SHP77 (cell line): ENCODE measurements at regions not wholly inside any gene's neighbourhood (a gene's known extent, or its start where the extent isn't known, plus 50 kb on each side); places are given as distances from the start of the nearest gene placed in this dataset.
"Not testable (repeated sequence)": the region's sequence is repeated elsewhere in the genome, so short reads cannot be mapped to it uniquely, and the experiment has no call there.

Experiments
- DNase-seq, 2 experiments: peaks; one replicate each; lab custom pipeline; 2025; lab: John Stamatoyannopoulos, UW

GRCh38 chr7:10268034-10268433 lies 705.6 kb upstream of the PHF14 start:
- no peak for DNase-seq

GRCh38 chr7:10282909-10283308 lies 690.8 kb upstream of the PHF14 start:
- DNase-seq: no peak

- no peak for DNase-seq
These were observed 689.7 kb upstream of the PHF14 start for GRCh38 chr7:10284001-10284400.

DNA sequence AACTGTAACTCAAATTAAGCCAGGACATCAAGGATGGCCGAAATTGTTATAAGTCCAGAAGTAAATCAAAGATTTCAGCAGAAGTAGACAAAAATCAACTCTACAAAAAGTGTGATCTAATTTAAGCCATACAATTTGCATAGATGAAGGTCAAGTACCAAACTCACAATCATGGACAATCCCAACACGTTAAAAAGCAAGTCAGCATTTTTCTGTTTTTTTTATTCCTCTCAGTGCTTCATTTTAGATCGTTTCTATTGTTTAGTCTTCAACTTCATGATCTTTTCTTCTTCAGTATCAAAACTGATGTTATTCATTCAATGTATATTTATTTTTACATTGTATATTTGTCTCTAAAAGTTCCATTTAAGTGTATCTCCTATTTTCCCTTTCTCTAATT lies 674.3 kb upstream of the PHF14 start:
- DNase-seq: no peak

DNA sequence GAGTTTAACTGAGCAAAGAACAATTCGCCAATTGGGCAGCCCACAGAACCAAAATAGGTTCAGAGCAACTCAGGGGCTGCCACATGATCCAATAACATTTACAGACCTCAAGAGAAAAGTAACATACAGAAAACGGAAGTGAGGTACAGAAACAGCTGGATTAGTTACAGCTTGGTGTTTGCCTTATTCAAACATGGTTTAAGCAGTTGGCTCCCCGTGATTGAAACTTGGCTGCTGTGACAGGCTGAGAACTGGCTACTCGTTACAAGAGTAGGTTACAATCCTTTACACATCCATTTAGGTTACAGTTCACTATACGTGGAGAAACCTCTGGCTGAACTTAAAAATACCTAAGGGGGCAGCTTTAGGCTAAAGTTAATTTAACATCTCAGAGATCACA lies 673.1 kb upstream of the PHF14 start:
- DNase-seq: no peak

GRCh38 chr7:10308276-10308675 lies 665.4 kb upstream of the PHF14 start:
- no peak for DNase-seq

- DNase-seq: no peak
These were observed 660.7 kb upstream of the PHF14 start for GRCh38 chr7:10312942-10313341.

DNA sequence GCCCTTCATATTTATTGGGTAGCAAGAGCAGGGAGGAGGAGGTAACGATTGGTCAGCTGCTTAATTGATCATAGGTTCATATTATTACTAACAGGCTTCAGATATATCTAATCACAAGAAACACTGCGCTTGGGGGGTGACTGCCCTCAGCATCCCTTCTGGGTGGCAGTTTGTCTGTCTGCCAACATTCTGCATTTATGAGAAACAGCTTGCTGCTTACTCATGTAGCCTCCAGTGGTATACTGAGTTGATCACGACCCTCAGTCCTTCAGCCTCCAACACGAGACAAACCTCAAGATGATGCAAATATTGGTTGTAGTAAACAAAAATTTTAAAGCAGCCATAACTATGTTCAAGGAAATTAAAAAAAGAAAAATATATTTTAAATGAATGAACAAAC lies 657.8 kb upstream of the PHF14 start:
- no peak for DNase-seq

DNA sequence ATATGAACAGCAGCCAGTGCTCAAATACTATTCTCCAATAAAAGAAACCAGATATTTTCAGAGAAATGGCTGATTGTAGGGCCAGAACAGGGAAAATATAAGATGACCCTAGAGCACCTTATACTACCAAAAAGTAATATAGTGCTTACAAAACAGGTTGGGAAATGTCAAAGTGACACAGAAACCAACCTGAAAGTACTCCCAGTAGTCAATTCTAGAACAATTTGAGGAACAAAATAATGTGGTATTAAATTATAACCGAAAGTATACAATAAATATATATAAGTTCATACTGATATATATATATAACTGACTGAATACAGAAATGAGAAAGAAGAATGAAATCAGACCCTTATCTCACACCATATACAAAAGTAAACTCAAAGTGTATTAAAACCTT lies 657.2 kb upstream of the PHF14 start:
- DNase-seq: no peak

DNA sequence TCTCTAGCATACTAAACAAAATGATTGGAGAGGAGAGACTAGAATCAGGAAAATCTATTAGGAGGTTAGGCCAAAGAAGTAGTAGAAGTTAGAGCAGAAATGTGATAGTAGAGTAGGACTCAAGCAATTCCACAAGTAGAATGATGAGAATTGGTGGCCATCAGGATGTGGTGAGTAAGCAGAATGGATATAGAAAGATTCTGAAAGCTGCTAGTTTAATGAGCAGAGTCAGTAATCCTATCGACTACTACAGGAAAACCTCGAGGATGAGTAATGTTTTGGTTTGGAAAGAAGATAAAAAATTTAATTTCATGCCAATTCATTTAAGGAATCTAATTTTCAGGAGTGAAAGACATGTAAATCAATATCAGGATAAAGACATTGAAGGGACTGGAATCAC lies 648.3 kb upstream of the PHF14 start:
- DNase-seq: no peak

GRCh38 chr7:10343108-10343507 lies 630.6 kb upstream of the PHF14 start:
- no peak for DNase-seq

DNA sequence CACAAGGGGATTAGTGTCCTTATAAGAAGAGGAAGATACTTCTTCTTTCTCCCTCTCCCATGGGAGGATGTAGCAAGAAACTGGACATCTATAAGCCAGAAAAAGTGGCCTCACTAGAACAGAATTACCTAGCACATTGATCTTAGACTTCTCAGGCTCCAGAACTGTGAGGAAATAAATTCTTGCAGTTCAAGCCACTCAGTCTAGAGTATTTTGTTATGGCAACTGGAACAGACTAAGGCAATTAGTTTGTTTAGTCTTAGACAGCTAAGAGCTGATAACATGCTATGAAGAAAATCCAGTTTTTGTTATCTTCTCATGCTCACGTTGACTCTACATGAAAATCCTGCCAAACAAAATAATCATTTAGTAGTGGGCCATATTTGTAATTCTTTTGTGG lies 627.6 kb upstream of the PHF14 start:
- DNase-seq: no peak

- DNase-seq: no peak
These were observed 617.9 kb upstream of the PHF14 start for GRCh38 chr7:10355816-10356215.

GRCh38 chr7:10360050-10360449 lies 613.6 kb upstream of the PHF14 start:
- no peak for DNase-seq

GRCh38 chr7:10401793-10402192 lies 571.9 kb upstream of the PHF14 start:
- DNase-seq: no peak

GRCh38 chr7:10412422-10413019 lies 561.2 kb upstream of the PHF14 start:
- DNase-seq: peak in 1 of 2 experiments; percentile 35

DNA sequence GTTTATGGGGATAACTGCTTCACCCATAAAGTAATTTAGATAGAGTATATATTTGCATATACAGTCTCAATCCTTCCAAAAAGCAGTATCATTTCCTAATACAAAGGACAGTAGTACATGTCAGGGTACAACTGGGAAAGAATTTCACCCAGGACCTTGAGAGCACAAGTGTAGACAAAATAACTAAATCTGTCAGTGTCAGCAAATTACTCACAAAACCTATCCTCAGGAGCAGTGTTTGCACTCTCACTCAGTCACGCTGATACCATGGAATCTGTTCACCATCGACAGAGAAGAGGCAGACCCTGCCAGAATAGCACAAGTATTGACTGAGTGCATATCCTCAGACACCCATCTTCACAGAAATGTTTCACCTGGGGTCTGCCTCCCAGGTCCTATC lies 554.7 kb upstream of the PHF14 start:
- peak in 1 of 2 experiments; percentile 8 for DNase-seq

DNA sequence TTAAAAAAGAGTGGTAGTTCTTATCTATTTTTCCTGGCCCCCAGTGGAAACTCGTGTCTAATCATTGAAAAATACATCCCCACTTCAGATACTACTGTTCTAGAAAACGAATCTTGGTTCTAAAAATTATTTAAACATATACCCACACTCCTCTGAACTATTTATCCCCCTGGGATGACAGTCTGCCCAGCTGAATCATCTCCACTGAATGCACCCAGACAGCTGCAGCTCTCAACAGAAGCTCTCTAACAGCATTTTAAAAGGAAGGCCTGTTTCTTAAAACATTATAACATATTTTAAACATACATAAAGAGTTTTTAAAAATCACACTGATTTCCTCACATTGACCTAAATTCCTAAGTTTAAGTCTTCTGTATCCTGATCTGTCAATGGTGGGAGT lies 544.6 kb upstream of the PHF14 start:
- DNase-seq: peak in 1 of 2 experiments; percentile 40

DNA sequence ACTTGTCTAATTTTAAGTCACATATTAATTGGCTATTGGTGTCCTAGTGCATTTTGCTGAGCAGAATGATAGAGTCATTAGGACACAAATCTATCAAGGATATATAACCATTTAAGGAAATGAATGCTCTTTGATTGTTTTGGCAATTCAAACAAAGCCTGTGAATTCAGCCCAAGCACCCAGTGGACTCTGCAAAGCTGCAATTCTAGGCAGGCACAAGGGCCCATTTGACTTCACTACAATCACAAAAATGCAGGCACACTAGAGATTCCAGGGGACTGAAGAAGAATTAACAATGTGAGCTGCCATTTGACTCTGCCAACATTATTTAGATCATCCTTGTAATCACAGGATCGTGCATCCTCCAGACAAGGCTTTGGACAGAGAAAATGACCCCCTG lies 544.2 kb upstream of the PHF14 start:
- peak; percentile 8 to 37 for DNase-seq

DNA sequence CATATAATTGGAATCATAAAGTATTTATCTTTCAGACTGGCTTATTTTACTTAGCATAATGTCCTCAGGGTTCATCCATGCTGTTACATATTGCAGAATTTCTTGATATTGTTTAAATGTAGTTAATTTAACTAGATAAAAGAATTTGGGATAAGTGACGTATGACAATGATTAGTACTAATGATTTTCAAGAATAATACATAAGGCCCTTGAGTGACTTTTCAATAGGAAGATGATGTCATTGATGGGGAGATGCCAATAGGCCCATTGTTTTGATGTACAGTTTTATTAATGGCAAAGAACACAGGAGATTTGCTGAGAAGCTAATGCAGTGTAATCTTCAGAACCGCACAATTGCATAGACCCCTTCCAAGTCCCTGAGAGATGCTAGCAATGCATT lies 537.4 kb upstream of the PHF14 start:
- DNase-seq: no peak

GRCh38 chr7:10439027-10439426 lies 534.6 kb upstream of the PHF14 start:
- DNase-seq: no peak

DNA sequence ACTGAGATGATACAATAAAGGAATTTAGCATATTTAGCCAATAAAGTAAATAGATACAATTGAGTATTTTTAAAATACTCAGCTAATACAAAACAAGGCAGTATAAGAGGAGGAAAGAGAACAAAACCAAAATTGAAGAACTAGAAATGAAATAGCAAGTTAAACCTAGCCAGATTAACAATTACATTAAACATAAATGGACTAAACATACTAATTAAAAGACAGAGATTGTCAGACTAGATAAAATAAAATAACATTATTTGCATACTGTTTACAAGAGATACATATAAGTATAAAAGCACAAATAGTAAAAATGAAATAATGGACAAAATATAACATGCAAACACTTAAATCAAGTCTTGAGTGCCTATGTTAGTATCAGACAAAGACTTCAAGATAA lies 517.7 kb upstream of the PHF14 start:
- DNase-seq: no peak

DNA sequence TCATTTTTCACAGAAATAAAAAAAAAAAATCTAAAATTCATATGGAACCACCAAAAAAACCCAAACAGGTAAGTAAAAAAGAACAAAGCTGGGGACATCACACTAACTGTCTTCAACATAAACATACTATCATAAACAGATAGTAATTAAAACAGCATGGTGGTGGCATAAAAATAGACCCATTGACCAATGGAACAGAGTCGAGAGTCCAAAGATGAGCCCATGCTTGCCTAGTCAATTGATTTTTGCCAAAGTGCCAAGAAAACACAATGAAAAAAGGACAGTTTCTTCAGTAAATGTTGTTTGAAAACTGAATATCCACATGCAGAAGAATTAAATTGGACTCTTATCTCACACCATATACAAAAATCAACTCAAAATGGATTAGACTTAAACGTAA lies 513.2 kb upstream of the PHF14 start:
- no peak for DNase-seq

DNA sequence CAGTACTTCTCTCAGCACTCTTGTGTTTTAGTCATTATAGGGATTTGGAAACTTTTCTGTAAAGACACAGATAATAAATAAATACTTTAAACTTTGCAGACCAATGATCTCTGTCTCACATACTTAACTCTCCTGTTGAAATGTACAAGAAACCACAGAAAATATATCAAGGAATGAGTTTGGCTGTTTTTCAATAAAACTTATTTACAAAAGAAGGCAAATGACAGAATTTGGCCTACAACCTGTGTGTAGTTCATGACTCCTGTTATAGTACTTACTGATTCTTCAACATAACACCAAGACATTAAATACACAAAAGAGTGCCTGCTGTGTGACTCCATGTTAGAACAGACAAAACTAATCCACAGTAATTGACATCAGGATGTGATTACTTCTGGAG lies 510.0 kb upstream of the PHF14 start:
- DNase-seq: no peak

- not testable (repeated sequence) for DNase-seq
These were observed 508.1 kb upstream of the PHF14 start for GRCh38 chr7:10465536-10465935.
